ENCODE measurements at regions not wholly inside any gene's neighbourhood (a gene's known extent, or its start where the extent isn't known, plus 50 kb on each side); places are given as distances from the start of the nearest gene placed in this dataset.

DNA sequence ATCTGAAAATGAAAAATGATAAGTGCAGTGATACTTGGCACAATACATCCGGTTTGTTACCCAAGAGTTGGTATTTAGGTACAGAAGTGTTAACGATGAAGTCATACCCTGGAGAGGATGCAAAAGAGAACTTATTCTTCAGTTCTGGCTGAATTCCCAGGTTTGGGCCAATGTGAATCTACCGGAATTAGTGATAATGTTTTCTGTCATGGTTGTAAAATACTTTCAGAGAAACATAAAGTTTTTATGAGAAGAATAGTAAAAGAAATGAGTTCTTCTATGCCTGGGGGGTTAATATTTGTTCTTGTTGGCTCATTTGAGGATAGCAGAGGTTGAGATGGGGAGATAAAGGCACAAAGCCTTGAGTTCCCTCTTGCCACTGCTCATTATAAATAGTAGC, 509.9 kb upstream of the POU3F2 start:
- TF ChIP-seq NR2C2 (IDR thresholded peaks at IDR 0.05; ENCODE audit: borderline replicate concordance, control insufficient read depth, insufficient read length, low read depth) = no peak
- no peak for TF ChIP-seq YBX1 (IDR thresholded peaks at IDR 0.05)
- TF ChIP-seq, protein P1, sequence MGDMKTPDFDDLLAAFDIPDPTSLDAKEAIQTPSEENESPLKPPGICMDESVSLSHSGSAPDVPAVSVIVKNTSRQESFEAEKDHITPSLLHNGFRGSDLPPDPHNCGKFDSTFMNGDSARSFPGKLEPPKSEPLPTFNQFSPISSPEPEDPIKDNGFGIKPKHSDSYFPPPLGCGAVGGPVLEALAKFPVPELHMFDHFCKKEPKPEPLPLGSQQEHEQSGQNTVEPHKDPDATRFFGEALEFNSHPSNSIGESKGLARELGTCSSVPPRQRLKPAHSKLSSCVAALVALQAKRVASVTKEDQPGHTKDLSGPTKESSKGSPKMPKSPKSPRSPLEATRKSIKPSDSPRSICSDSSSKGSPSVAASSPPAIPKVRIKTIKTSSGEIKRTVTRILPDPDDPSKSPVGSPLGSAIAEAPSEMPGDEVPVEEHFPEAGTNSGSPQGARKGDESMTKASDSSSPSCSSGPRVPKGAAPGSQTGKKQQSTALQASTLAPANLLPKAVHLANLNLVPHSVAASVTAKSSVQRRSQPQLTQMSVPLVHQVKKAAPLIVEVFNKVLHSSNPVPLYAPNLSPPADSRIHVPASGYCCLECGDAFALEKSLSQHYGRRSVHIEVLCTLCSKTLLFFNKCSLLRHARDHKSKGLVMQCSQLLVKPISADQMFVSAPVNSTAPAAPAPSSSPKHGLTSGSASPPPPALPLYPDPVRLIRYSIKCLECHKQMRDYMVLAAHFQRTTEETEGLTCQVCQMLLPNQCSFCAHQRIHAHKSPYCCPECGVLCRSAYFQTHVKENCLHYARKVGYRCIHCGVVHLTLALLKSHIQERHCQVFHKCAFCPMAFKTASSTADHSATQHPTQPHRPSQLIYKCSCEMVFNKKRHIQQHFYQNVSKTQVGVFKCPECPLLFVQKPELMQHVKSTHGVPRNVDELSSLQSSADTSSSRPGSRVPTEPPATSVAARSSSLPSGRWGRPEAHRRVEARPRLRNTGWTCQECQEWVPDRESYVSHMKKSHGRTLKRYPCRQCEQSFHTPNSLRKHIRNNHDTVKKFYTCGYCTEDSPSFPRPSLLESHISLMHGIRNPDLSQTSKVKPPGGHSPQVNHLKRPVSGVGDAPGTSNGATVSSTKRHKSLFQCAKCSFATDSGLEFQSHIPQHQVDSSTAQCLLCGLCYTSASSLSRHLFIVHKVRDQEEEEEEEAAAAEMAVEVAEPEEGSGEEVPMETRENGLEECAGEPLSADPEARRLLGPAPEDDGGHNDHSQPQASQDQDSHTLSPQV (IDR thresholded peaks at IDR 0.05) = no peak
- no peak for TF ChIP-seq HCFC1 (IDR thresholded peaks at IDR 0.05; ENCODE audit: low read length)
- TF ChIP-seq POLR2AphosphoS5 (IDR thresholded peaks at IDR 0.05; ENCODE audit: low read length) = no peak
- no peak for TF ChIP-seq CEBPB (IDR thresholded peaks at IDR 0.05; ENCODE audit: borderline replicate concordance in 1 of 2, low read depth in 2 of 2, low read length in 2 of 2)
- TF ChIP-seq RAD21 (IDR thresholded peaks at IDR 0.05; ENCODE audit: insufficient read depth, low read depth, low read length) = no peak
- TF ChIP-seq SPI1 (IDR thresholded peaks at IDR 0.05; ENCODE audit: borderline replicate concordance, insufficient read depth, low read depth, low read length) = no peak
- TF ChIP-seq, protein P2, sequence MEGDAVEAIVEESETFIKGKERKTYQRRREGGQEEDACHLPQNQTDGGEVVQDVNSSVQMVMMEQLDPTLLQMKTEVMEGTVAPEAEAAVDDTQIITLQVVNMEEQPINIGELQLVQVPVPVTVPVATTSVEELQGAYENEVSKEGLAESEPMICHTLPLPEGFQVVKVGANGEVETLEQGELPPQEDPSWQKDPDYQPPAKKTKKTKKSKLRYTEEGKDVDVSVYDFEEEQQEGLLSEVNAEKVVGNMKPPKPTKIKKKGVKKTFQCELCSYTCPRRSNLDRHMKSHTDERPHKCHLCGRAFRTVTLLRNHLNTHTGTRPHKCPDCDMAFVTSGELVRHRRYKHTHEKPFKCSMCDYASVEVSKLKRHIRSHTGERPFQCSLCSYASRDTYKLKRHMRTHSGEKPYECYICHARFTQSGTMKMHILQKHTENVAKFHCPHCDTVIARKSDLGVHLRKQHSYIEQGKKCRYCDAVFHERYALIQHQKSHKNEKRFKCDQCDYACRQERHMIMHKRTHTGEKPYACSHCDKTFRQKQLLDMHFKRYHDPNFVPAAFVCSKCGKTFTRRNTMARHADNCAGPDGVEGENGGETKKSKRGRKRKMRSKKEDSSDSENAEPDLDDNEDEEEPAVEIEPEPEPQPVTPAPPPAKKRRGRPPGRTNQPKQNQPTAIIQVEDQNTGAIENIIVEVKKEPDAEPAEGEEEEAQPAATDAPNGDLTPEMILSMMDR (IDR thresholded peaks at IDR 0.05 in 2 of 3, conservative IDR thresholded peaks at IDR 0.05 in 1 of 3; ENCODE audit: control insufficient read depth in 2 of 3, extremely low read depth in 1 of 3, insufficient read depth in 1 of 3, low read depth in 3 of 3, low read length in 3 of 3) = no peak
- TF ChIP-seq, protein P3, sequence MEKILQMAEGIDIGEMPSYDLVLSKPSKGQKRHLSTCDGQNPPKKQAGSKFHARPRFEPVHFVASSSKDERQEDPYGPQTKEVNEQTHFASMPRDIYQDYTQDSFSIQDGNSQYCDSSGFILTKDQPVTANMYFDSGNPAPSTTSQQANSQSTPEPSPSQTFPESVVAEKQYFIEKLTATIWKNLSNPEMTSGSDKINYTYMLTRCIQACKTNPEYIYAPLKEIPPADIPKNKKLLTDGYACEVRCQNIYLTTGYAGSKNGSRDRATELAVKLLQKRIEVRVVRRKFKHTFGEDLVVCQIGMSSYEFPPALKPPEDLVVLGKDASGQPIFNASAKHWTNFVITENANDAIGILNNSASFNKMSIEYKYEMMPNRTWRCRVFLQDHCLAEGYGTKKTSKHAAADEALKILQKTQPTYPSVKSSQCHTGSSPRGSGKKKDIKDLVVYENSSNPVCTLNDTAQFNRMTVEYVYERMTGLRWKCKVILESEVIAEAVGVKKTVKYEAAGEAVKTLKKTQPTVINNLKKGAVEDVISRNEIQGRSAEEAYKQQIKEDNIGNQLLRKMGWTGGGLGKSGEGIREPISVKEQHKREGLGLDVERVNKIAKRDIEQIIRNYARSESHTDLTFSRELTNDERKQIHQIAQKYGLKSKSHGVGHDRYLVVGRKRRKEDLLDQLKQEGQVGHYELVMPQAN (conservative IDR thresholded peaks at IDR 0.05) = no peak
- no peak for TF ChIP-seq POLR2A (IDR thresholded peaks at IDR 0.05; ENCODE audit: low read depth, low read length)
- TF ChIP-seq BACH1 (IDR thresholded peaks at IDR 0.05; ENCODE audit: borderline replicate concordance) = no peak
- TF ChIP-seq YY1 (IDR thresholded peaks at IDR 0.05; ENCODE audit: low read depth, low read length) = no peak
- TF ChIP-seq, protein P4, sequence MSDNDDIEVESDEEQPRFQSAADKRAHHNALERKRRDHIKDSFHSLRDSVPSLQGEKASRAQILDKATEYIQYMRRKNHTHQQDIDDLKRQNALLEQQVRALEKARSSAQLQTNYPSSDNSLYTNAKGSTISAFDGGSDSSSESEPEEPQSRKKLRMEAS (IDR thresholded peaks at IDR 0.05; ENCODE audit: low read depth, low read length) = no peak

All from GM12878 (cell line).